22Rv1 (cell line): ENCODE measurements at regions not wholly inside any gene's neighbourhood (a gene's known extent, or its start where the extent isn't known, plus 50 kb on each side); places are given as distances from the start of the nearest gene placed in this dataset.

Experiments
- CTCF ChIP-seq: fragments of 450-650 bp; IDR thresholded peaks from 2 replicates; pipeline ENCODE4 v1.5.1; 2017; ENCODE audit warnings: mild to moderate bottlenecking
- ZFX ChIP-seq: fragments of 450-650 bp; IDR thresholded peaks from 2 replicates; pipeline ENCODE4 v1.6.1; 2017; ENCODE audit warnings: antibody characterized with exemption, borderline replicate concordance

GRCh38 chr9:14479163-14479560 lies 165.2 kb upstream of the NFIB start:
- TF ChIP-seq CTCF (no peak), ZFX (no peak)
